GM10266 (cell line): ENCODE measurements at regions not wholly inside any gene's neighbourhood (a gene's known extent, or its start where the extent isn't known, plus 50 kb on each side); places are given as distances from the start of the nearest gene placed in this dataset.

Experiments
- DNase-seq: peaks from one replicate; pipeline ENCODE4 v3.0.0; 2012; ENCODE audit errors: extremely low spot score
- CTCF ChIP-seq: IDR thresholded peaks from 2 replicates; pipeline ENCODE4 v1.5.1; 2012; ENCODE audit warnings: mild to moderate bottlenecking, low read depth; ENCODE audit not compliant: control insufficient read depth, insufficient read depth; ENCODE audit errors: missing control alignments

GRCh38 chr20:56826306-56826704 is 197.2 kb downstream of the TFAP2C start:
- TF ChIP-seq CTCF = no peak
- no peak for DNase-seq

- no peak for DNase-seq
- TF ChIP-seq CTCF = no peak
Measured at GRCh38 chr20:56826705-56827665, 197.9 kb downstream of the TFAP2C start.

- no peak for DNase-seq
- TF ChIP-seq CTCF = no peak
Measured at GRCh38 chr20:56827763-56828162, 198.7 kb downstream of the TFAP2C start.

GRCh38 chr20:56828402-56828801 is 199.3 kb downstream of the TFAP2C start:
- no peak for DNase-seq
- TF ChIP-seq CTCF = no peak

- TF ChIP-seq CTCF = no peak
- no peak for DNase-seq
Measured at GRCh38 chr20:56829788-56830385, 200.8 kb downstream of the TFAP2C start.

GRCh38 chr20:56831795-56832194 is 202.7 kb downstream of the TFAP2C start:
- DNase-seq = no peak
- TF ChIP-seq CTCF = no peak

- TF ChIP-seq CTCF = no peak
- no peak for DNase-seq
Measured at GRCh38 chr20:56833427-56833826, 204.3 kb downstream of the TFAP2C start.
